WTC11 (cell line): ENCODE measurements at regions not wholly inside any gene's neighbourhood (a gene's known extent, or its start where the extent isn't known, plus 50 kb on each side); places are given as distances from the start of the nearest gene placed in this dataset.
"Not testable (repeated sequence)": the region's sequence is repeated elsewhere in the genome, so short reads cannot be mapped to it uniquely, and the experiment has no call there.

Experiments
- ATAC-seq: fragments of 200-7000 bp; cut with Tn5 transposase; 2 replicates; pipeline ENCODE4 v1.10.0; 2021; ENCODE audit warnings: mild to moderate bottlenecking, moderate library complexity
- CTCF ChIA-PET: fragments of 300-600 bp; sonication (Branson Sonifier 250); formaldehyde crosslinking; loops from one replicate; lab custom pipeline; 2021; ENCODE audit warnings: antibody characterized with exemption; lab: Charles Lee
- POLR2A ChIA-PET: fragments of 350-600 bp; sonication (Branson Sonifier 250); formaldehyde crosslinking; loops from one replicate; lab custom pipeline; 2021; ENCODE audit warnings: antibody characterized with exemption; lab: Charles Lee
- DNase-seq: peaks from one replicate; pipeline ENCODE4 v3.0.0; 2021; ENCODE audit warnings: low spot score
- H3K27ac Mint-ChIP-seq: 2 replicates; pipeline ENCODE4 v1.8.0; 2021; ENCODE audit warnings: mixed read lengths
- H3K27me3 Mint-ChIP-seq: 2 replicates; pipeline ENCODE4 v1.8.0; 2021; ENCODE audit warnings: low read depth, mild to moderate bottlenecking, moderate library complexity, mixed read lengths
- H3K36me3 Mint-ChIP-seq: 2 replicates; pipeline ENCODE4 v1.8.0; 2021; ENCODE audit warnings: mixed read lengths
- H3K4me1 Mint-ChIP-seq: 2 replicates; pipeline ENCODE4 v1.8.0; 2022; ENCODE audit warnings: mixed read lengths
- H3K4me3 Mint-ChIP-seq: 2 replicates; pipeline ENCODE4 v1.8.0; 2021; ENCODE audit warnings: mild to moderate bottlenecking, moderate library complexity, mixed read lengths
- H3K9me3 Mint-ChIP-seq: 2 replicates; pipeline ENCODE4 v1.8.0; 2021; ENCODE audit warnings: mixed read lengths
- AR ChIP-seq: fragments of 250-450 bp; sonication (Bioruptor Pico); IDR thresholded peaks from 2 replicates; pipeline ENCODE4 v1.9.0; 2021; ENCODE audit warnings: mild to moderate bottlenecking
- CREB1 ChIP-seq: sonication (generic); formaldehyde crosslinking; IDR thresholded peaks from 2 replicates; pipeline ENCODE4 v1.8.0; 2023; ENCODE audit warnings: mild to moderate bottlenecking, missing genetic modification reagents
- E2F4 ChIP-seq: sonication (generic); formaldehyde crosslinking; IDR thresholded peaks from 2 replicates; pipeline ENCODE4 v1.8.1; 2022; ENCODE audit warnings: low read depth, mild to moderate bottlenecking, moderate library complexity, missing genetic modification reagents, borderline replicate concordance
- E2F5 ChIP-seq: sonication (generic); formaldehyde crosslinking; IDR thresholded peaks from 2 replicates; pipeline ENCODE4 v1.8.1; 2022; ENCODE audit warnings: mild to moderate bottlenecking, moderate library complexity, missing genetic modification reagents
- EMX1 ChIP-seq: fragments of 250-450 bp; sonication (Bioruptor Pico); IDR thresholded peaks from 2 replicates; pipeline ENCODE4 v1.8.0; 2021; ENCODE audit warnings: mild to moderate bottlenecking
- ESRRA ChIP-seq: sonication (generic); formaldehyde crosslinking; IDR thresholded peaks from 2 replicates; pipeline ENCODE4 v1.8.1; 2022; ENCODE audit warnings: mild to moderate bottlenecking, missing genetic modification reagents, borderline replicate concordance
- GRHL2 ChIP-seq: fragments of 250-450 bp; sonication (Bioruptor Pico); IDR thresholded peaks from 2 replicates; pipeline ENCODE4 v1.8.0; 2022; ENCODE audit warnings: mild to moderate bottlenecking, moderate library complexity; ENCODE audit not compliant: insufficient replicate concordance, severe bottlenecking
- GTF2I ChIP-seq: fragments of 250-450 bp; sonication (Bioruptor Pico); conservative IDR thresholded peaks from 2 replicates; pipeline ENCODE4 v1.4.0; 2021; ENCODE audit warnings: mild to moderate bottlenecking
- HMGA2 ChIP-seq: fragments of 250-450 bp; sonication (Bioruptor Pico); IDR thresholded peaks from 2 replicates; pipeline ENCODE4 v1.4.0; 2021; ENCODE audit warnings: mild to moderate bottlenecking, moderate library complexity
- NFYB ChIP-seq: sonication (generic); formaldehyde crosslinking; conservative IDR thresholded peaks from 2 replicates; pipeline ENCODE4 v1.8.0; 2022; ENCODE audit warnings: low read depth, missing genetic modification reagents
- RELA ChIP-seq: sonication (generic); formaldehyde crosslinking; IDR thresholded peaks from 2 replicates; pipeline ENCODE4 v1.8.1; 2022; ENCODE audit warnings: missing genetic modification reagents, mild to moderate bottlenecking, borderline replicate concordance
- RORB ChIP-seq: fragments of 250-450 bp; sonication (Bioruptor Pico); IDR thresholded peaks from 2 replicates; pipeline ENCODE4 v1.9.0; 2021; ENCODE audit warnings: mild to moderate bottlenecking
- SMAD4 ChIP-seq: sonication (generic); formaldehyde crosslinking; IDR thresholded peaks from 2 replicates; pipeline ENCODE4 v1.8.0; 2022; ENCODE audit warnings: mild to moderate bottlenecking, missing genetic modification reagents
- ZMAT4 ChIP-seq: fragments of 250-450 bp; sonication (Bioruptor Pico); IDR thresholded peaks from 2 replicates; pipeline ENCODE4 v1.9.0; 2021; ENCODE audit warnings: mild to moderate bottlenecking
- ZNF121 ChIP-seq: sonication (generic); formaldehyde crosslinking; IDR thresholded peaks from 2 replicates; pipeline ENCODE4 v1.8.0; 2023; ENCODE audit warnings: missing genetic modification reagents
- ZNF138 ChIP-seq: sonication (generic); formaldehyde crosslinking; conservative IDR thresholded peaks from 2 replicates; pipeline ENCODE4 v1.8.1; 2022; ENCODE audit warnings: mild to moderate bottlenecking, moderate library complexity, missing genetic modification reagents
- ZNF532 ChIP-seq: fragments of 250-450 bp; sonication (Bioruptor Pico); IDR thresholded peaks from 2 replicates; pipeline ENCODE4 v1.9.0; 2021; ENCODE audit warnings: mild to moderate bottlenecking, borderline replicate concordance
- ZSCAN18 ChIP-seq: fragments of 250-450 bp; sonication (Bioruptor Pico); IDR thresholded peaks from 2 replicates; pipeline ENCODE4 v2.1.2; 2022; ENCODE audit warnings: mild to moderate bottlenecking, moderate library complexity

- TF ChIP-seq ZNF532 (CRISPR knock-in tag) (no peak), GTF2I (CRISPR knock-in tag) (no peak), GRHL2 (CRISPR knock-in tag) (no peak)
- TF ChIP-seq, all 79 proteins: peak for 0
These were observed 525.0 kb upstream of the NRP1 start (continued) for GRCh38 chr10:33859319-33860022.

- H3K36me3 Mint-ChIP-seq = peaks cover 12% of the 10 kb centered on the region
- no peak overlapping the region for H3K4me3 Mint-ChIP-seq
- CTCF ChIA-PET = no interaction called here
- POLR2A ChIA-PET = no interaction called here
- DNase-seq (no peak), ATAC-seq (no peak)
- no peak overlapping the region for H3K27ac Mint-ChIP-seq
- no peaks in the 10 kb centered on the region; the same call in 1 of the 2 replicates for H3K27me3 Mint-ChIP-seq
- TF ChIP-seq NFYB (CRISPR knock-in tag) (no peak), CREB1 (CRISPR knock-in tag) (no peak), ZSCAN18 (CRISPR knock-in tag) (no peak), ZNF138 (CRISPR knock-in tag) (no peak), ZMAT4 (CRISPR knock-in tag) (no peak), E2F5 (CRISPR knock-in tag) (no peak), E2F4 (CRISPR knock-in tag) (no peak), SMAD4 (CRISPR knock-in tag) (no peak), ESRRA (CRISPR knock-in tag) (no peak), HMGA2 (no peak), EMX1 (CRISPR knock-in tag) (no peak), AR (no peak), RORB (CRISPR knock-in tag) (no peak), ZNF121 (CRISPR knock-in tag) (no peak), RELA (CRISPR knock-in tag) (no peak)
- TF ChIP-seq, all 79 proteins: peak for 0
- Mint-ChIP-seq H3K4me1 (peaks cover 25% of the 10 kb centered on the region), H3K9me3 (peaks cover 22% of the 10 kb centered on the region)
These were observed 523.9 kb upstream of the NRP1 start for GRCh38 chr10:33858326-33858725.

- ATAC-seq, DNase-seq, CTCF ChIA-PET, H3K27ac Mint-ChIP-seq, H3K4me3 Mint-ChIP-seq, POLR2A ChIA-PET, H3K4me1 Mint-ChIP-seq, H3K27me3 Mint-ChIP-seq: not testable (repeated sequence)
- Mint-ChIP-seq H3K9me3 (peaks cover 41% of the 10 kb centered on the region), H3K36me3 (peaks cover 26% of the 10 kb centered on the region)
These were observed 518.8 kb upstream of the NRP1 start for GRCh38 chr10:33853221-33853620.
